HepG2 (cell line): ENCODE measurements at regions not wholly inside any gene's neighbourhood (a gene's known extent, or its start where the extent isn't known, plus 50 kb on each side); places are given as distances from the start of the nearest gene placed in this dataset.
"Not testable (repeated sequence)": the region's sequence is repeated elsewhere in the genome, so short reads cannot be mapped to it uniquely, and the experiment has no call there.

Experiments
- CEBPG ChIP-seq: IDR thresholded peaks from 2 replicates; pipeline ENCODE4 v1.6.1; 2016
- GABPA ChIP-seq, 2 experiments: IDR thresholded peaks; 2 replicates each; pipeline ENCODE4 v1.6.1; 2011 to 2016; ENCODE audit warnings: low read depth in 2 of 2, low read length in 1 of 2, missing biosample characterization in 1 of 2, missing genetic modification characterization in 1 of 2
- SMYD3 ChIP-seq: sonication (generic); formaldehyde crosslinking; IDR thresholded peaks from 2 replicates; pipeline ENCODE4 v1.8.1; 2023; ENCODE audit warnings: mild to moderate bottlenecking, missing genetic modification reagents
- ZBTB37 ChIP-seq: sonication (generic); formaldehyde crosslinking; IDR thresholded peaks from 2 replicates; pipeline ENCODE4 v1.4.0; 2020; ENCODE audit warnings: mild to moderate bottlenecking, missing genetic modification reagents

DNA sequence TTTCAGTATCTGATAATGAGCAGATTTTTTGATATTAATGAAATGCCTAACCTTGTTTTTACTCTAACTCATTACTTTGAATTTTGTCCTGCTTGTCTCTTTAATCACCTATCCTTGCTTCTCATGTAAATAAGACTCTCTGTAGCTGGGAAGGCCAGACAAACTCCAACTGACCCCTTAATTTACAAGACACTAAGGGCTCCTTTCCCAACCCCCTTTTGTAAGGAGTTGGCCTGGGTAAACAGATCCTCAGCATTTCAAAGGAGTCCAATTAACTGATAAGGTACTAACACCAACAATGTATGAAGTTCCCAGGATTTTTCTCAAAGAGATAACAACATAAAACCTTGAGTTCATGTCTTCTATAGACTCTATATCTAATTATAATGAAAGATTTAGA is 919.3 kb upstream of the AMELY start:
- not testable (repeated sequence) for TF ChIP-seq CEBPG (CRISPR knock-in tag); SMYD3 (CRISPR knock-in tag); ZBTB37 (CRISPR knock-in tag); GABPA (IDR thresholded peaks at IDR 0.05; ENCODE audit: low read depth, low read length); GABPA (CRISPR knock-in tag; IDR thresholded peaks at IDR 0.05; ENCODE audit: low read depth)
